ENCODE measurements at regions not wholly inside any gene's neighbourhood (a gene's known extent, or its start where the extent isn't known, plus 50 kb on each side); places are given as distances from the start of the nearest gene placed in this dataset.

- no peaks in the 10 kb centered on the region for H3K4me1 ChIP-seq
- H3K27ac ChIP-seq = no peak overlapping the region
- ChIA-PET POLR2A (no interaction called here), CTCF (no interaction called here)
- TF ChIP-seq CEBPB (IDR thresholded peaks at IDR 0.05) = no peak
- TF ChIP-seq HDAC2 (IDR thresholded peaks at IDR 0.05) = no peak
- no peak for TF ChIP-seq GATA3 (IDR thresholded peaks at IDR 0.05; ENCODE audit: borderline replicate concordance)
- no peak for TF ChIP-seq ZFP36 (IDR thresholded peaks at IDR 0.05; ENCODE audit: borderline replicate concordance, partially characterized antibody)
- TF ChIP-seq USF2 (IDR thresholded peaks at IDR 0.05) = no peak
- TF ChIP-seq RARB (CRISPR knock-in tag; IDR thresholded peaks at IDR 0.05) = no peak
- TF ChIP-seq MAZ (IDR thresholded peaks at IDR 0.05; ENCODE audit: borderline replicate concordance, low read depth, low read length) = no peak
- TF ChIP-seq ATOH8 (CRISPR knock-in tag; IDR thresholded peaks at IDR 0.05; ENCODE audit: low read depth) = no peak
- TF ChIP-seq MYC (IDR thresholded peaks at IDR 0.05; ENCODE audit: borderline replicate concordance, low read length) = no peak
- no peak for TF ChIP-seq CBX2 (IDR thresholded peaks at IDR 0.05; ENCODE audit: borderline replicate concordance, low read depth)
- TF ChIP-seq MAFK (IDR thresholded peaks at IDR 0.05; ENCODE audit: partially characterized antibody) = no peak
- no peak for TF ChIP-seq NR3C1 (IDR thresholded peaks at IDR 0.05)
- no peak for TF ChIP-seq NPAS2 (CRISPR knock-in tag; IDR thresholded peaks at IDR 0.05; ENCODE audit: borderline replicate concordance)
- no peak for TF ChIP-seq KDM1A (IDR thresholded peaks at IDR 0.05; ENCODE audit: low read depth)
- 0% methylated on average over 2 of the region's 2 CpGs for WGBS (ENCODE audit: missing lambda C conversion rate)
- DNase-seq (ENCODE audit: low read depth in 1 of 2, low spot score in 1 of 2) (no peak), FAIRE-seq (no peak), ATAC-seq (no peak)
- no peak overlapping the region for H3K4me3 ChIP-seq
- H3K4me2 ChIP-seq = no peak overlapping the region
- H3K9me3 ChIP-seq = no peaks in the 10 kb centered on the region
Measured at GRCh38 chr14:40909906-40910305, 696.8 kb upstream of the LRFN5 start.

GRCh38 chr14:40903709-40904108, 703.0 kb upstream of the LRFN5 start:
- ATAC-seq = no peak
- Histone ChIP-seq H3K9me3 (no peaks in the 10 kb centered on the region; the same call in 1 of the 3 replicates), H3K27ac (no peak overlapping the region), H3K4me1 (no peaks in the 10 kb centered on the region), H3K4me2 (no peak overlapping the region), H3K4me3 (no peak overlapping the region)
- TF ChIP-seq CBX8 (IDR thresholded peaks at IDR 0.05) (no peak), CTCF (IDR thresholded peaks at IDR 0.05) (no peak), ZSCAN20 (CRISPR knock-in tag; IDR thresholded peaks at IDR 0.05) (no peak), ZC3H11A (IDR thresholded peaks at IDR 0.05) (no peak), JUNB (IDR thresholded peaks at IDR 0.05) (no peak), USF2 (IDR thresholded peaks at IDR 0.05) (no peak), RAD21 (conservative IDR thresholded peaks at IDR 0.05 in 1 of 2, IDR thresholded peaks at IDR 0.05 in 1 of 2) (no peak), GATA3 (IDR thresholded peaks at IDR 0.05; ENCODE audit: borderline replicate concordance) (no peak), FOSL2 (IDR thresholded peaks at IDR 0.05) (no peak), FOSL2 (CRISPR knock-in tag; IDR thresholded peaks at IDR 0.05) (no peak), SMC3 (IDR thresholded peaks at IDR 0.05) (no peak)
- no peak for FAIRE-seq
- POLR2A ChIA-PET = no interaction called here
- no peak for DNase-seq (ENCODE audit: low read depth in 1 of 2, low spot score in 1 of 2)
- CTCF ChIA-PET = no interaction called here

- POLR2A ChIA-PET = no interaction called here
- CTCF ChIA-PET = no interaction called here
- Histone ChIP-seq H3K4me1 (no peaks in the 10 kb centered on the region), H3K27ac (no peak overlapping the region), H3K4me3 (no peak overlapping the region), H3K4me2 (no peak overlapping the region), H3K9me3 (no peaks in the 10 kb centered on the region; the same call in 1 of the 3 replicates)
- 0% methylated on average over 2 of the region's 2 CpGs for WGBS (ENCODE audit: missing lambda C conversion rate)
- DNase-seq (ENCODE audit: low read depth in 1 of 2, low spot score in 1 of 2) (no peak), ATAC-seq (no peak), FAIRE-seq (no peak)
- TF ChIP-seq GATA3 (IDR thresholded peaks at IDR 0.05; ENCODE audit: borderline replicate concordance) (no peak), MAFK (IDR thresholded peaks at IDR 0.05; ENCODE audit: partially characterized antibody) (peak; percentile 17)
Measured at GRCh38 chr14:40899435-40899834, 707.2 kb upstream of the LRFN5 start.

Measured in A549 (cell line).